ENCODE measurements at regions not wholly inside any gene's neighbourhood (a gene's known extent, or its start where the extent isn't known, plus 50 kb on each side); places are given as distances from the start of the nearest gene placed in this dataset.

DNA sequence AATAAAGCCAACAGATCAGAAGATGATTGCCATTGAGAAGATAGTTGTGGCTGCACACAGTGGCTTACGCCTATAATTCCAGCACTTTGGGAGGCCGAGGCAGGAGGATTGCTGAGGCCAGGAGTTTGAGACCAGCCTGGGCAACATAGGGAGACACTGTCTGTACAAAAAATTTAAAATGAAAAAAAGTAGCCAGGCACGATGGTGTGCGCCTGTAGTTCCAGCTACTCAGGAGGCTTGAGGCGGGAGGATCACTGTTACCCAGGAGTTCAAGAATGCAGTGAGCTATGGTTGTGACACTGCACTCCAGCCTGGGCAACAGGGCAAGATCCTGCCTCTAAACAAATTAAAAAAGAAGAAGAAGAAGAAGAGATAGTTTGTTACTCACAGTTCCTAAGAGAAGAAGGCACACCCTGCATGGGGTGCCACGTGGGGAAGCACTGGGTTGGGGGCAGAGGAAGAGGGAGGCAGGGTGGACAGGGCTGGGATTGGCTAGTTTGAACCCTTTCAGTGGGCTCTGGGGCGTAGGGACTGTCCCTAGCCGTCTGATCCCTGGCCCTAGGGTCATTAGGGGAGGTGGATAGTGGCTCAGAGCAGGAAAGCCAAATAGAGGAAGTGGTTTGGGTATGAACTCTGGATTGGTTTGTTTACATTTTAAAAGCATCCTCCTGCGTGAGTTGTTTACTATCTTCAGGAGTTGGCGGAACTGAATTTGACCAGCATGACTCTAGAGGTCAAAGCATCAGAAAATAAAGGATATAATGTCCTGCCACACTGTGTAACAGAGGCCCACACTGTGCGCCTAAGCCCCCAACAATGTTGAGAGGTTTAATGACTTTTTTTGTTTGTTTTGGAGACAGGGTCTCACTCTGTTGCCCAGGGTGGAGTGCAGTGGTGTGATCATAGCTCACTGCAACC lies 60.5 kb upstream of the MEDAG start:
- DNase-seq: peak; percentile 41

DNA sequence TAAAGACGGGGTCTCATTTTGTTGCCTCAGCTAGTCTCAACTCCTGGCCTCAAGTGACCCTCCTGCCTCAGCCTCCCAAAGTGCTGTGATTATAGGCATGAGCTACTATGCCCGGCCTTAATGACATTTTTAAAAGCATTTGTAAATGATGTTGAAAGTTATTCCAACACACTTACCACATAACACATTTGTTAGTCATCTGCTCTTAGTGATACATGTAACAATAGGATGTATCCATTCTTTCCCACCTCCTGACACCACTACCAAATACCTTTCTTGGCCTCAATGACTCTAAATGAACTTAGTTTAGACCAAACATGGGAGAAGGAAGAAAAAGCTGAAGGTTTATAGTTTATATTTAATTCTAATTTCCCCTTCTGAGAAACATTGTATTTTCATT lies 59.8 kb upstream of the MEDAG start:
- DNase-seq: peak; percentile 70

DNA sequence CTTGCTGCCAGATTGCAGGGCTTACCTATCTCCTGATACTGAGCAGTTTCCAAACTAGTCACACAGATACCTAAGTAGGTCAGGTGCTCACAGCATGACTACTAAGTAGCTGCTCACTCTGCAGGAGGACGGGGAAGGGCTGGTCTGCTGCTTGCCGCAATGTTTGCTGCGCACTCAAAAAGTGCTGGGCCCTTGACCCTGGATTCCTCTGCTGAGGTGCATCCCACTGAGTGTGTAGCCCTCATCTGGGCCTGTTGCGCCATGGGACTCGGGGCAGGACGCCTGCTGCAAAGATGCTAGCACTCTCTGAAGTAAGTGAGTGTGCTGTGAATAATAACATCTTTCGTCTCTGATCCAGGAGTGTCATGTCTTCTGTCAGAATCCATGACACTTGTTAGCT lies 59.2 kb upstream of the MEDAG start:
- no peak for DNase-seq

DNA sequence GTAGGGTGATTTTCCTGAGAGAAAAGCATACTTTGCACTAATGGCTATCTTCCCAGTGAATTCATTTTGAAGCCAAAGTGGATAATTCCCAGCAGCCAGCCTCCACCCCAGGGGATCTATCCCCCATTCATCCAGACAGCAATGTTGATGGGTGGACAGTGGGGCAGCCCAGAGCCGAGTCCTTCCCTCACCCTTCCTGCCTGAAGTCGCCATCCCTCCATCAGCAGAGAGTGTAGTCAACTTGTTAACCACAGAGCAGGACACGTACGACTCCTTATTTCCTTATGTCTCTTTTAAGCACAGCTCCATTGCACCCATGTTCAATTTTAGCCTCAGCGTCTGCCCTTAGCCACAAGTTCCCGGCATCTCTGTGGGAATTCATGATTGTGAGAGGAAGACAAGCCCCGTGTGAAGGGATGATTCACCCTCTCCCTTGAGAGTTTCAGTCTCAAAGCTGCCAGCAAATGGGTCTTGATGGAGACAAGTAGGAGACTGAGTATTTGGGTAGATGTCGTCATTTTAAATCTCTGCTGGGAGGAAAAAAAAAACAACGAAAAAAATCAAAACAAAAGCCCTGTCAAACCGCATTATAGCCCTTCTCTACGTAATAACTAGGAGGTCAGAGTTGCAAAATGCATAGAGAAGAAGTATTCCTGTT lies 58.3 kb upstream of the MEDAG start:
- DNase-seq: peak; percentile 86

GRCh38 chr13:30848332-30849027 lies 57.6 kb upstream of the MEDAG start:
- DNase-seq: no peak

GRCh38 chr13:30849611-30850010 lies 56.5 kb upstream of the MEDAG start:
- DNase-seq: no peak

DNA sequence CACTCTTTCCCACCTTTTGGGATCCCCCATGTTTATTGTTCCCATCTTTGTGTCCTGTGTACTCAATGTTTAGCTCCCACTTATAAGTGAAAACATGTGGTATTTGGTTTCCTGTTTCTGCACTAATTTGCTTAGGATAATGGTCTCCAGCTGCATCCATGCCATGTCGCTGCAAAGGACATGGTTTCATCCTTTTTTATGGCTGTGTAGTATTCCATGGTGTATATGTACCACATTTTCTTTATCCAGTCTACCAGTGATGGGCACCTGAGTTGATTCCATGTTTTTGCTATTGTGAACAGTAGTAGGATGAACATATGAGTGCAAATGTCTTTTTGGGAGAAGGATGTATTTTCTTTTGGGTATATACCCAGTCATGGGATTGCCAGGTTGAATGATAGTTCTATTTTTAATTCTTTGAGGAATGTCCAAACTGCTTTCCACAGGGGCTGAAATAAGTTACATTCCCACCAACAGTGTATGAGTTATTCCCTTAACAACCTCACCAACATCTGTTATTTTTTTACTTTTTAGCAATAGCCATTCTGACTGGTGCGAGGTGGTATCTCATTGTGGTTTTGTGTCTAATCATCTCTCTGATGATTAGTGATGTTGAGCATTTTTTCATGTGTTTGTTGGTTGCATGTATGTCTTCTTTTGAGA lies 55.7 kb upstream of the MEDAG start:
- no peak for DNase-seq

- no peak for DNase-seq
Measured at GRCh38 chr13:30850867-30851211, 55.2 kb upstream of the MEDAG start.

- no peak for DNase-seq
Measured at GRCh38 chr13:30851697-30852096, 54.4 kb upstream of the MEDAG start.

- no peak for DNase-seq
Measured at GRCh38 chr13:30855569-30855968, 50.5 kb upstream of the MEDAG start.

DNA sequence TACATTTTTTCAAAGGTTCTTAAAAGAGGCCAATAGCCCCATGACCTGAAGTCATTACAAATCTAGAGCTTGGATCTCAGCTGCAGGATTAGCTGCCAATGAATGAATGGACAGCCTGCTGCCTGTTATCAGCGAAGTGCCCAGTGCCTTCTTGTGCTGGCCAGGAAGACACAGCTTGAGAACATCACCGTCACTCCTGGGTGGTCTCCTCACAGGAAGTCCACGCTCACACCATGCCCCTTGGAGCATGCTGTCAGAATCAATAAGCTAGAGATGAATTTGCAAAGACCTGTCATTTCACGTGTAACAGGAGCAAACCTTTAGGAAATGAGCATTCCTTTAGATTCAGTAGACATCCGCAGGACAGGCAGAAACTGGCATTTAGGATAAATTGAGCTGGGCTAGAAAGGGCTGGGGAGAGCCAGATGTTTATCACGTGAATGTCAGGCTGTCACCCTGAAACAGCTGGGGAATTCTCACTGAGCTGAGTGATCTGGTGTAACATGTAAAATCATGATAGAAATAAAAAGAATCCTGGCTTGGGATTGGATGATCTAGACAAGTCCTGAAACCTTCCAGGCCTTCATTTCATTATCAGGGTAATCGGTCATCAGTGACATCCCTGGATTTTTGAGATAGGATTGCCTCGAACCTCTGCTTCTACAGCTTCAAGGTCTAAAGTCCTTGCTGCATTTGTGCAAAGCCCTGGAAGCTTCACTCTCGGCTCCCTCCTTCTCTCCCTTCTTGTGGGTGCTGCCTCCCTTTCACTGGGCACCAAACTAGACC lies 49.9 kb upstream of the MEDAG start:
- no peak for DNase-seq

Data from HCEC 1CT (cell line).